GM21717 (cell line): ENCODE measurements at regions not wholly inside any gene's neighbourhood (a gene's known extent, or its start where the extent isn't known, plus 50 kb on each side); places are given as distances from the start of the nearest gene placed in this dataset.
"Not testable (repeated sequence)": the region's sequence is repeated elsewhere in the genome, so short reads cannot be mapped to it uniquely, and the experiment has no call there.

Experiments used
- ATAC-seq: cut with Tn5 transposase; IDR thresholded peaks from one replicate; pipeline ENCODE4 v1.9.1; 2021; ENCODE audit warnings: mild to moderate bottlenecking, moderate library complexity; ENCODE audit not compliant: unreplicated experiment

- ATAC-seq: no peak
These were observed 835.5 kb upstream of the CNTN5 start for GRCh38 chr11:98185245-98185644.

DNA sequence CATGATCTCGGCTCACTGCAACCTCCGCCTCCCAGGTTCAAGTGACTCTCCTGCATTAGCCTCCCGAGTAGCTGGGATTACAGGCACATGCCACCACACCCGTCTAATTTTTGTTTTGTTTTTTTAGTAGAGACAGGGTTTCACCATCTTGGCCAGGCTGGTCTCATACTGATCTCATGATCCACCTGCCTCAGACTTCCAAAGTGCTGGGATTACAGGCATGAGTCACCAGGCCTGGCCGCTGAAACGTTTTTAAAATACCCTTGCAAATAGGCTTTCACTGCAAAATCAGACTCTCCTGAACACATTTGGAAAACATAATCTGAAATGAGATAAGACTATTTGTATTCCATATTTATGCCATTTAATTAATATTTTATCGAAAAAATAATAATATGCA lies 826.1 kb upstream of the CNTN5 start:
- no peak for ATAC-seq

DNA sequence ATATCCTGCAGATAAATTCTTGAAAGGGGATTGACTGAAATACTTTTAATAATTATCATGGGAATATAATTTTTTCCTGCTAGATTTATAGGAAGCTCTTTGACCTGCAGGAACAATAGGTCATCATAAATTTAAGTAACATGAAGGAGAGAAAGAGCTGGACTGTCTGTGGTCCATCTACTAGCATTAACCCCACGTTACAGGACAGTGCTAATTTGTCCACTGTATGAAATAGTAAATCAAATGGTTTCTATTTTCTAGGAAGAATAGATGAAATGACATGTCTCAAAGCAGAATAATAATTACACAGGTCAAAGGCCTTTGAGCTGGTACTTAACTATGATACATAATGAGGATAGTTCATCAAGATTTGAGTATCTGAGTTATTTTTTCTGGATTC lies 825.4 kb upstream of the CNTN5 start:
- ATAC-seq: no peak

DNA sequence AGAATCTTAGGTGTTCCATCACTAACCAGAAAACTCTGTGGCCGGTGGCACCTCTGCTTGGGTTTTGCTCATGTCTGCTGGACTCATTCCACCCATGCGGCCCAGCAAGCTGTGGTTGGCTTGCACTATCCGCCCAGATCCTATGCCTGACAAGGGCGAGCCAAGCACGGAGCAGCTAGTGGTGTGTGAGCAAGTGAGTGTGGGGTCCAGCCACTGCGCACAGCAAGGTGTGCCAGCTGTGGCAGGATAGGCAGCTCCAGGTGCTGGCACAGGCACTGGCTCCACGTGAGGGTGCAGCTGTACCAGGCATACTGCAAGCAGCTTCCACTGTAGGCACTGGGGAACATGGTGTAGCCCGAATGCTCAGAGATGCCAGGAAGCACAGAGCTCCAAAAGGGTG lies 813.7 kb upstream of the CNTN5 start:
- ATAC-seq: no peak

DNA sequence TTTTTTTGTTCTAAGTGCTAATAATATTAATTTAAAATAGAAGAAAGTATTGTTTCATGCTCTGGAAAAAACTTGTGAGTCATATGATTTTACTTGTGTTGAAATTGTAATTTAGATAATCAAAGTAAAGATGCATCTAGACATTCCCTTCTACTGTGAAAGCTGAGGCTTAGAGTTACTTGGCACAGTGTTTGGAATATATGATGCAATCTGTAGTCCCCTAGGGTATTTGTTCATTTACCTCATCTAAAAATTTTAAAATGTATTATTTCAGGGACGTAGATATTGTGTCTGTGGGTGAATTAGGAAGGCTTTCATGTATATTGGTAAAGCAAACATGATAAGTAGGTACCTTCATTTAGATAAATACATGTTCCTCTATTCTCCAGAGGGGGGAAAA lies 793.5 kb upstream of the CNTN5 start:
- no peak for ATAC-seq

DNA sequence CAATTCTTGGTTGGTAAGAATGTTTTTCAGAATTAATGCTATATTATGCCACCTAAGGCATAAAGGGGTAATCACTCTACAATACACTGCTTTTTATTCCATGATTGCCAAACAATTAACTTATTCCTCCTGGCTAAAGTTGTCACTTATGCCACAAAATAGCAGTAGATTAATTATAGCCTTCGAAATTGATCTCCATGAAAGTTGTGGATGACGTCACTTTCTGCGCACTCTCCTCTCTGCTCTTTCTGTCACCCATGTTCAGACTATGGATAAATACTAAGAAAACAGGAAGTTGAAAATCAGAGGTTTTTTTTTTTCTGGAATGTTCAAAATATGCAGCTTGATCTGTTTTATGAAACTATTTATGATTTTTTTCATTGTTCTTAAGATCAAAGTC lies 790.1 kb upstream of the CNTN5 start:
- no peak for ATAC-seq

DNA sequence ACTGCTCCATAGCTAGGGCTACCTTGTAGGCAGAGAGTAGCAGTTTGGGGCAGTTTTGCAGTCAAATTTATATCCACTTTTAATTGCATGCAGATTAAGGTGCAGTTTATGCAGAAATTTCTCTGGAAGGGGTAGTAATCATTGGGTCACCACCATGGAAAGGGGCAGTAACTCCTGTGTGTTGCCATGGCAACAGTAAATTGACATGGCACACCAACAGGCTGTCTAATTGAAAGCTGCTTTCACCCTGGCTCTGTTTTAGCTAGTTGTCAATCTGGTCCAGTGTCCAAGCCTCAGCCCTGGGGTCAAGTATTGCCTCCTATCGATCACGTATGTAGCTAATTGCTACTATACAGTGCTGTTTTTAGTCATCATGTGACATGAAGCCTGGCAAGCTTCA lies 786.1 kb upstream of the CNTN5 start:
- no peak for ATAC-seq

DNA sequence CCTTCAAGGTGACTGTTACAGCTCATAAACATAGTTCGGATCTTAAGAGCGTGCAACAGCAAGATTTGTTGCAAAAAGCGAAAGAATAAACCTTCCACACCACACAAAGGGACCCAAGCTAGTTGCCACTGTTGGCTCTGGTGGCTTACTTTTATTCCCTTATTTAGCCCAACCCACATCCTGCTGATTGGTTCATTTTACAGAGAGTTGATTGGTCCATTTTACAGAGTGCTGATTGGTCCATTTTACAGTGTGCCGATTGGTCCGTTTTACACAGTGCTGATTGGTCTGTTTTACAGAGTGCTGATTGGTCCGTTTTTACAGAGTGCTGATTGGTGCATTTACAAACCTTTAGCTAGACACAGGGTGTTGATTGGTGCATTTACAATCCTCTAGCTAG lies 776.9 kb upstream of the CNTN5 start:
- ATAC-seq: no peak

DNA sequence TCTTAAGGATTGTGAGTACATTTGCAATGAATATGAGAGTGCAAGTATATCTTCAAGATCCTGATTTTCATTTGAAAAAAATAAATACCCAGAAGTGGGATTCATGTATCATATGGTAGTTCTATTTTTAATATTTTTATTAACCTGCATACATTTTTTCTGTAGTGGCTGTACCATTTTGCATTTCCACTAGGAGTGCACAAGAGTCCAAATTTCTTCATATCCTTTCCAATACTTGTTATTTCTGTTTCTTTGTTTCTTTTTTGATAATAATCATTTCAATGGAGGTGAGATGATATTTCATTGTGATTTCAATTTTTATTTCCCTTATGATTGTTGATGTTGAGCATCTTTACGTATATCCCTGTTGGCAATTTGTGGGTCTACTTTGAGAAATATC lies 759.8 kb upstream of the CNTN5 start:
- ATAC-seq: no peak

- ATAC-seq: no peak
These were observed 743.4 kb upstream of the CNTN5 start for GRCh38 chr11:98277251-98277912.

DNA sequence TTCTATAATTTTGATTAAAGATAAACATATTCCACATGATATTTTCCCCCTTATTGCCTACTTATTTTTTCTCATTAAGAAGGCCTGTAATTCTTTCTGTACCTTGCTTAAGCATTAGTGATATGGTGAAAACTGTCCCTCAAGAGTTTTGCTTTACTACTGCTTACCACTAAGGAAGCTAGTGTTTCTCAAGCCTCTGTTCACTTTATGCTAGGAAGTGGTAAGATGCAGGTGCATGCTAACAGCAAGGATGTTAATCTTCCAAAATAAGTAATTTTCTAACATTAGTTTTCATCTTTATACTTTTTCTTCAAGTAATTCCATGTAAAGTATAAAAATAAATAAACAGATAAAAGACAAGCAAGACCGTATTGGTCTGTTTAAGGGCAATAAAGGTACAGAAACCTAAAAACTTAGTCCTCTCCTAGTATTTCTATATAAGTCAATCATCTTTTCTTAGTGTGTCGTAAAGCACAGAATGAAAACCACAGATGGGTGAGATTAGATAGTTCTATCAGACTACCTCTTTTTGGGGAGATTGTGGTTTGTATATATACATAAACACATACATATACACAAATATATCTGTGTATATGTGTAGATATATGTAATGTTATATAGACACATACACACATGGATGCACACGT lies 731.0 kb upstream of the CNTN5 start:
- no peak for ATAC-seq

- no peak for ATAC-seq
These were observed 724.5 kb upstream of the CNTN5 start for GRCh38 chr11:98296091-98296880.

GRCh38 chr11:98300719-98301118 lies 720.0 kb upstream of the CNTN5 start:
- ATAC-seq: no peak

DNA sequence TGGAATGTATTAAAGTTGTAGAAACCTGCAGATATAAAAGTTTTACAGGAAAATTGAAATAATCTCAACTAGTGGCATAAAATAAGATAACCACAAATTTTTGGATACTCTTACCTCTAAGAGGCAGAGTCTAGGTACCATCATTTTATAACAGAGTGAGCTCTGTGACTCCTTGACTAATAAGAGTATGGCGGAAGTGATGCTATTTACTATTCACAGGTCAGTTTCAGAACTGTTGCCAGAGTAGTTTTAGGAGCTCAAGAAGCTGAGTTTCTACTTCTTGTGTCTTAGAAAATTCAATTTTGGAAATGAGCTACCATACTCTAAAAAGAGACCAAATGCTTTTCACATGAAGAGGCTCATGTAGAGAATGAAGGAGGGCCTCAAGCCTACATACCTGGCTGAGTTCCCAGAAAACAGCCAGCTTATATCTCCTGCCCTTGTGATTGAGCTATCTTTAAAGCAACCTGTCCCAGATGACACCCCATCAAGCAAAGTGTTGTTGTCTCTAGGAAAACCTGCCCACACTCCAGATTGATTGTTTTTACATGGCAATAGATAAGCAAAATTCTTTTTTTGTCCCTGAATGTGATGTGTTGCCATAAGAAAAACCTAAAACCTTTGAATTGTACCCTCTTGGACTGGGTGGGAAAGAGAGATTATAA lies 712.8 kb upstream of the CNTN5 start:
- no peak for ATAC-seq

- not testable (repeated sequence) for ATAC-seq
These were observed 690.4 kb upstream of the CNTN5 start for GRCh38 chr11:98330306-98330705.

DNA sequence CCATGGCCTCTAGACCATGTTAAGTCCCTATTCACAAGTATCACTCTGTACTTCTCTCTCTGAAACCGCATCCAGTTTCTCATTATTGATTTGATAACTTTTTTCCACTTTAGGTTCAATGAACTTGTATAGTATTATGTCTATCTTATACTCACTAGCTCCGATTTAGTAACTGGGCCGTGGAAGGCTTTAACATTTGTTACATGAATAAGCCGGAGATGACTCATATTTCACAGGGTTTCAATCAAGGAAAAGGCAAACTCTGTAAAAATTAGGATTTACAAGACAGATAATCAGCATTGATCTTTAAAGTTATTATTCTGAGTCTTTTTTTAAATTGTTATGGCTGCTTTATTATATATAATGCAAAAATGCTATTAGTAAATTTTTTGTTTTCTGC lies 662.2 kb upstream of the CNTN5 start:
- no peak for ATAC-seq

DNA sequence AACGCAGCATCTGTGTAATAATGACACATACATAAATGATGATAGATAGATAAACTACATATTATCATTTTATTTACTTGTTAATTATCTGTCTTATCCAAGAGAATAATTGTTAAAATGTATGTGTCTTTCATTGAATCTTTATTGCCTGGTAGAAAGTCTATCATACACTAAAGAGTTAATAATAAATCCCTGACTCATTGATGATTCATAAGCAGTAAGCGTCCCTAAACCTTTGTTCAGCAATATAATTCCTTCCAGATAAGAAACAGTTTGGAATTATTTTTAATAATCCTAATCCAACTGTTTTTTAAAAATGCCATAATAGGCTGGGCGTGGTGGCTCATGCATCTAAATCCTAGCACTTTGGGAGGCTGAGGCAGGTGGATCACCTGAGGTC lies 655.6 kb upstream of the CNTN5 start:
- no peak for ATAC-seq

GRCh38 chr11:98365941-98366340 lies 654.8 kb upstream of the CNTN5 start:
- no peak for ATAC-seq

- no peak for ATAC-seq
These were observed 630.4 kb upstream of the CNTN5 start for GRCh38 chr11:98390391-98390790.

GRCh38 chr11:98394500-98394899 lies 626.2 kb upstream of the CNTN5 start:
- ATAC-seq: not testable (repeated sequence)

DNA sequence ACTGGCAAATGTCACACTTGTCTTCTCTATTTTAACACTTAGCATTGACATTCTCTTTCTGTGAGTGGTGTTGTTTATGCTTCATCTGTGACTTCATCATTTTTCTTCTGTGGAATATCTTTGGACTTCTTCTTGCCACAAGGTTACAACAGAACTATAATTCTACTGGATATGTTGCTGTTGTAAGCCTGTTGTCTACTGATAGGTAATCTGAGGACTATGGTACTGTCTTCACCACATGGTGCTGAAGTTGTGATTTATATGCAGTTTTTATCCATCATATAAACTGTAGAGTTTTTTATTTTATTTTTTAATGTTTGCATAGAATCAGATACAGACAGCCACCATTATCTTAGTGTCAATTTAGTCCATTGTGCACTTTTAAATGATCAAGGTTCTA lies 622.2 kb upstream of the CNTN5 start:
- ATAC-seq: no peak

GRCh38 chr11:98409069-98409468 lies 611.7 kb upstream of the CNTN5 start:
- ATAC-seq: no peak
